SK-N-DZ (cell line): ENCODE measurements at regions not wholly inside any gene's neighbourhood (a gene's known extent, or its start where the extent isn't known, plus 50 kb on each side); places are given as distances from the start of the nearest gene placed in this dataset.
A peak's percentile ranks its signal among the peaks of the same experiment; 100 is the strongest.

Experiments
- DNase-seq: peaks from one replicate; pipeline ENCODE4 v3.0.0-alpha.2; 2015; ENCODE audit warnings: low spot score

GRCh38 chr2:49514201-49514600, 359.9 kb upstream of the FSHR start:
- DNase-seq = no peak

- DNase-seq = peak; percentile 59
Measured at GRCh38 chr2:49490710-49491109, 336.4 kb upstream of the FSHR start.

- no peak for DNase-seq
Measured at GRCh38 chr2:49487139-49487538, 332.8 kb upstream of the FSHR start.

- DNase-seq = no peak
Measured at GRCh38 chr2:49480520-49480919, 326.2 kb upstream of the FSHR start.

- DNase-seq = no peak
Measured at GRCh38 chr2:49465157-49465831, 311.0 kb upstream of the FSHR start.

GRCh38 chr2:49459314-49459993, 305.1 kb upstream of the FSHR start:
- DNase-seq = no peak

GRCh38 chr2:49444005-49444404, 289.7 kb upstream of the FSHR start:
- no peak for DNase-seq

- no peak for DNase-seq
Measured at GRCh38 chr2:49426996-49427395, 272.7 kb upstream of the FSHR start.

- DNase-seq = no peak
Measured at GRCh38 chr2:49416252-49416651, 261.9 kb upstream of the FSHR start.

GRCh38 chr2:49404108-49404507, 249.8 kb upstream of the FSHR start:
- DNase-seq = no peak

GRCh38 chr2:49403637-49404036, 249.3 kb upstream of the FSHR start:
- DNase-seq = no peak

GRCh38 chr2:49379406-49379805, 225.1 kb upstream of the FSHR start:
- DNase-seq = no peak

- DNase-seq = no peak
Measured at GRCh38 chr2:49371128-49371701, 216.9 kb upstream of the FSHR start.

GRCh38 chr2:49369650-49370049, 215.3 kb upstream of the FSHR start:
- DNase-seq = no peak

- no peak for DNase-seq
Measured at GRCh38 chr2:49369101-49369500, 214.8 kb upstream of the FSHR start.

- DNase-seq = no peak
Measured at GRCh38 chr2:49367003-49367402, 212.7 kb upstream of the FSHR start.

GRCh38 chr2:49360407-49360767, 206.1 kb upstream of the FSHR start:
- DNase-seq = no peak

- no peak for DNase-seq
Measured at GRCh38 chr2:49359721-49360406, 205.5 kb upstream of the FSHR start.

GRCh38 chr2:49355611-49356010, 201.3 kb upstream of the FSHR start:
- DNase-seq = no peak

- no peak for DNase-seq
Measured at GRCh38 chr2:49351560-49351959, 197.2 kb upstream of the FSHR start.

- DNase-seq = no peak
Measured at GRCh38 chr2:49343638-49344037, 189.3 kb upstream of the FSHR start.

- DNase-seq = no peak
Measured at GRCh38 chr2:49342156-49342555, 187.8 kb upstream of the FSHR start.

- no peak for DNase-seq
Measured at GRCh38 chr2:49335546-49335945, 181.2 kb upstream of the FSHR start.
